NT2/D1 (cell line): ENCODE measurements at regions not wholly inside any gene's neighbourhood (a gene's known extent, or its start where the extent isn't known, plus 50 kb on each side); places are given as distances from the start of the nearest gene placed in this dataset.

Experiments
- DNase-seq: peaks from one replicate; pipeline ENCODE4 v3.0.0-alpha.2; 2011; ENCODE audit warnings: low read depth, low spot score
- H3K27me3 ChIP-seq: 2 replicates; pipeline ENCODE4 v1.6.0; 2011; ENCODE audit warnings: mild to moderate bottlenecking; ENCODE audit not compliant: insufficient read length, insufficient read depth
- H3K36me3 ChIP-seq: 2 replicates; pipeline ENCODE4 v1.6.1; 2011; ENCODE audit warnings: mild to moderate bottlenecking, low read length, mixed read lengths; ENCODE audit not compliant: insufficient read depth, insufficient read length
- H3K4me1 ChIP-seq: 2 replicates; pipeline ENCODE4 v1.5.1; 2011; ENCODE audit not compliant: insufficient read depth, insufficient read length
- H3K4me3 ChIP-seq: 2 replicates; pipeline ENCODE4 v1.5.1; 2011; ENCODE audit warnings: low read depth; ENCODE audit not compliant: insufficient read length
- H3K9ac ChIP-seq: 2 replicates; pipeline ENCODE4 v1.6.0; 2011; ENCODE audit warnings: low read depth; ENCODE audit not compliant: insufficient read length
- H3K9me3 ChIP-seq: 2 replicates; pipeline ENCODE4 v1.5.1; 2011; ENCODE audit warnings: mild to moderate bottlenecking, low read length; ENCODE audit not compliant: insufficient read depth
- SUZ12 ChIP-seq: IDR thresholded peaks from 2 replicates; pipeline ENCODE4 v1.6.1; 2011; ENCODE audit not compliant: insufficient read length, insufficient read depth; ENCODE audit errors: extremely low read depth
- YY1 ChIP-seq: IDR thresholded peaks from 2 replicates; pipeline ENCODE4 v1.6.1; 2011; ENCODE audit not compliant: insufficient read length, insufficient read depth
- ZNF274 ChIP-seq: IDR thresholded peaks from 2 replicates; pipeline ENCODE4 v1.6.1; 2011; ENCODE audit warnings: mild to moderate bottlenecking, low read depth, low read length

DNA sequence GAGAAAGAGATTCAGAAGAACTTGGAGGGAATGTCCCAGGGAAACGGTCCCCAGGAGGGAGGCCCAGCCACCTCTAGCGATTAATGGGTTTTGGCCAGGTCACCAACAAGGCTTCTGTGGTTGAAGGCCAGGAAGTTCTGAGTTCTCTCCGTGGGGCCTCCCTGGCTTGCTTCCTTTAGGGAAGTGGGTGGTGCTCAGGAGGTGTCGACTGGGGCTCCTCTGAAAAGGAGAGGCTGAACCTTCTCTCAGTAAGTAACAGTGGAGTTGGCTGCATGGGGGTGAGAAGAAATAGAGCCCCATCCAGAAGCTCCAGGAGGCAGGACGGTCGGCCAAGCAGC lies 77.1 kb upstream of the GSE1 start:
- no peak for TF ChIP-seq ZNF274
- H3K9ac ChIP-seq: no peak overlapping the region
- no peak for DNase-seq
- no peaks in the 10 kb centered on the region for H3K36me3 ChIP-seq
- H3K4me1 ChIP-seq: peaks cover 18% of the 10 kb centered on the region
- H3K9me3 ChIP-seq: peaks cover 20% of the 10 kb centered on the region
- H3K4me3 ChIP-seq: no peak overlapping the region
- H3K27me3 ChIP-seq: peaks cover 4% of the 10 kb centered on the region

DNA sequence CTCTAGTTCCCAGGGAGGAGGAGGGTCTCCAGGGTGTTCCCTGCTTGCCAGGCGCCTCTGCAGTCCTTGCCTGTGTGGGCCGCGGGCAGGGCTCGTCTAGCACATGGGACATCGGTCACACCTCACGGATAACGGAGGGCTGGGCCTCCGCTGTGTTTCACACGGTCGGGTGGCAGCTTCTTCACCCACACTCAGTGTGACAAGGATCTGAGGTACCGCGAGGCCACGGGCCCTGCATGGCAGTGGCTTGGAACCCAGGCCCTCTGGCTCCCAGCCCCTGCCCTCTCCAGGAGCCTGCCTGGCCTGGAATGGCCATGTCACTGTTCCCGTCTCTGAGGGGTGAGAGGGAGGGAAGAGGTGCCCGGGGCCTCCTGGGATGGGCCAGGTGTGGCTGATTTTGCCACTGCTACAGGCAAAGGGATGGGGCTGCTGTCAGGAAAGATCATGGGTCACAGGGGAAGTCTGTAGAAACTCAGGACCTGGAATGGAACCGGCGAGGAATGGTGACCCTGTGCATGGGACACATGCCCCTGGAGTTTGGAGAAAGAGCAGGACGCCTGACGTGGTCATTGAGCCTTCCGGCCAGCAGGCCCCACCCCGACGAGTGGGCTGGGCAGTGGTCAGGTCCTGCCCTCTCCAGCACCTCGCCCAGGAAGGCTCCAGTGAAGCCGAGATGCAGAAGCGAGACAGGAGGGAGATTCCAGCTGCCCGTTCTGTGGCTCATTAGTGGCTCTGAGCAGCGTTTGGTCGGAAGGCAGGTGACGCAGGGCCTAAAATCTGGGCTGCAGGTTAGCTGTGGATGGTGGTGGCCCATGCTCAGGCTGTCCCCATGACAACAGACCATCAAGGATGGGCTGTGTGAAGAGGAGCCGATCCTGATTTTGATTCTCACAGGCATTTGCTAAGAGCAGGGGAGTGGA lies 76.5 kb upstream of the GSE1 start:
- Histone ChIP-seq H3K9ac (no peak overlapping the region), H3K36me3 (no peaks in the 10 kb centered on the region), H3K4me1 (peaks cover 21% of the 10 kb centered on the region), H3K9me3 (peaks cover 20% of the 10 kb centered on the region), H3K27me3 (peaks cover 4% of the 10 kb centered on the region), H3K4me3 (no peak overlapping the region)
- no peak for DNase-seq
- TF ChIP-seq SUZ12 (no peak), ZNF274 (no peak), YY1 (no peak)

DNA sequence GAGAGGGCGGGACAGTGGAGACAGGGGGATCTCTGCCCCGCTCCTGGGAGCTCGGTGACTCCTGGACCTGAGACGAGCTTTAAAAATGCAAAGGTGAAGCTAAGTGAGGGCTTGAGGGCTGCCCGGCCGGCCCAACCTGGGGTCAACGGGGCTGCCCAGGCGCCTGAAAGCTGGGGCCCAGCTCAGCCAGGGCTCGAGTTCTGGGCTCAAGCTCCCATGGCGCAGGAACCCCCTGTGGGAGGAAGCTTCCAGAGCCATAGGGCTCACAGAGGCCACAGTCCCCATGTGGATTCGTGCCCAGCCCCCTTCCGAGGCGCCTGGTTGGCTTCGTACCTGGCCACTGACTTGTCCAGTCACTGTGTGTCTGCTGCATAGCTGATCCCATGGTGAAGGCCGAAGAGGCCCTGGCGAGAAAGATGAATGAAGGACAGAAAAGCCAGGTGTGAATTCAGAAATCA lies 75.8 kb upstream of the GSE1 start:
- Histone ChIP-seq H3K9ac (peak overlapping the region; percentile 42), H3K4me3 (no peak overlapping the region), H3K9me3 (peaks cover 20% of the 10 kb centered on the region), H3K36me3 (no peaks in the 10 kb centered on the region), H3K27me3 (peaks cover 4% of the 10 kb centered on the region), H3K4me1 (peaks cover 26% of the 10 kb centered on the region)
- TF ChIP-seq ZNF274 (no peak), YY1 (no peak), SUZ12 (no peak)
- DNase-seq: no peak

DNA sequence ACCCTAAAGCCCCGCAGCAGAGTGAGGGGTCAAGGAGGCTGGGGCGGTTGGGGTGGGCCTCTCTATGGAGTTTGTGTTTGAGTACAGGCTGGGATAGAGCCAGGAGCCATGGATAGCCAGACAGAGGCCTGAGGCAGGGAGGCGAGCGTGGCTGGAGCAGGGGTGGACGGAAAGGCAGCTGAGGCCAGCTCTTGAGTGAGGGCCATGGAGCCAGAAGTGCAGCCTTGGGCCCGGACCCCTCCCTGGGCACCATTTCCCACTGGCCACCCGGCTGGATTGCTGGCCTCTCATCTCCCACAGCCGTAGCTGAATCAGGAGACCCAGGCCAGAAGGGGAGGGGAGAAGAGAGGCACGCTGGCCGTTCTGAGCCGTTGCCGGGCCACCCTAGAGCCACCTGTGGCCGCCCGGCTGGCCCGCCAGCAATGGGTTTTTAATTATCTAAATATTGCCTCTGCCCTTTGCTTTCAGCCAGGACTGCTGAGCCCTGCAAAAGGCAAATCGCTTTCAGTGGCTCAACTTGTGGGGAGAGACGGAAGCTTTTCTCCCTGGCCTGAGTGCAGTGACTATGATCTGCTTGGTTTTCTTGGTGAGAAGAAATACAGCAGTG lies 75.2 kb upstream of the GSE1 start:
- Histone ChIP-seq H3K27me3 (peaks cover 4% of the 10 kb centered on the region), H3K36me3 (no peaks in the 10 kb centered on the region), H3K9me3 (peaks cover 20% of the 10 kb centered on the region), H3K9ac (peak overlapping the region; percentile 33), H3K4me1 (peaks cover 29% of the 10 kb centered on the region), H3K4me3 (no peak overlapping the region)
- TF ChIP-seq SUZ12 (no peak), YY1 (no peak), ZNF274 (no peak)
- DNase-seq: no peak

DNA sequence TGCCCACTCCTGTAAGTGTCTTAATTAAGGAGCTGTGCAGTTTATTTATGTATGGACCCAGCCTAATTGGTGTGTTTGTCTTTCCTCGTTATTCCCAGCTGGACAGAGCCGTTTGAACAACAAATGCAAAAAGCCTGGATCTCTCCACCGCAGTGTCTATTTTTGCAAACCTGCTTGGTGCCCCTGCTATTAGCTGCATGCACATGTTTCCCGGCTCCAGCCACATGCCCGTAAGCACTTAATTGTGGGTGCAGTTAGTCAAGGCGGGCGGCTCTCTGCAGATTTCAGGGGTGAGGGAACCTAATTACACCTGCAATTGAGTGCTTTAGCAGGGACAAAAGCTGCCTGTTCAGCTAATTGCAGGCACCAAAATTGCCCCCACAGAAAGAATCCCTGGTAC lies 74.0 kb upstream of the GSE1 start:
- no peak overlapping the region for H3K4me3 ChIP-seq
- peaks cover 20% of the 10 kb centered on the region for H3K9me3 ChIP-seq
- TF ChIP-seq SUZ12 (no peak), YY1 (no peak), ZNF274 (no peak)
- no peaks in the 10 kb centered on the region for H3K36me3 ChIP-seq
- H3K27me3 ChIP-seq: peaks cover 4% of the 10 kb centered on the region
- peaks cover 28% of the 10 kb centered on the region for H3K4me1 ChIP-seq
- no peak for DNase-seq
- no peak overlapping the region for H3K9ac ChIP-seq

DNA sequence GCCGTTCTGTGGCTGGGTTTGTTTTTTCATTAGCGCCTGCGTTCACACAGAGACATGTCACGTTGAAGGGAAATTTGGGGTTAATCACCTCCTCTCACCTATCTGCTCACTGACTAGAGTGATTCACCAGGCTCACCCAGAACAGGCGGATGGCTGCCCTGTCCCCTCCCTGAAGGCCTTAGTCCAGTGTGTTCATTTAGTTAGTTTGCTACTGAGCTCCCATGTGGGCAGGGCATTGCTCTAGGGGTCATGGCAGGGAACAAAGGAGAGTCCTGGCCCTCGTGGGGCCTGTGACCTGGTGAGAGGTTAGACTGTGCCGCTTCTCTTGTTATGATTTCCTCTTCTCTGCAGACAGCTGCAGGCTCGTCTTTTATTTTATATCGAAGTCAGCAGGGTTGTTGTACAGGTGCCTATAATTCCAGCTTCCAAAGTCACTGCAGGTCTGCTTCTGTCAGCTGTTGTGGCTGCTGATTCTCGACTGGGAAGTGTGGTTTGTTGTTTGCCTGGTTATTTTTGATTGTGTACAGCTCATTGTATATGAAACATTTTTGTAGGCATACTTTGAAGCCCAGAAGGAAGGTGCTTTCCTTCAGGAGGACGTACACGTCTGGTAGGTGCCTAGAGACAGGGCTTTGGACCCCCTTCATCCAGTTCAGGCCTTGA lies 73.4 kb upstream of the GSE1 start:
- DNase-seq: no peak
- Histone ChIP-seq H3K27me3 (peaks cover under 1% of the 10 kb centered on the region), H3K4me1 (peaks cover 28% of the 10 kb centered on the region), H3K4me3 (no peak overlapping the region), H3K9ac (no peak overlapping the region), H3K9me3 (peaks cover 20% of the 10 kb centered on the region), H3K36me3 (no peaks in the 10 kb centered on the region)
- TF ChIP-seq SUZ12 (no peak), ZNF274 (no peak), YY1 (no peak)

DNA sequence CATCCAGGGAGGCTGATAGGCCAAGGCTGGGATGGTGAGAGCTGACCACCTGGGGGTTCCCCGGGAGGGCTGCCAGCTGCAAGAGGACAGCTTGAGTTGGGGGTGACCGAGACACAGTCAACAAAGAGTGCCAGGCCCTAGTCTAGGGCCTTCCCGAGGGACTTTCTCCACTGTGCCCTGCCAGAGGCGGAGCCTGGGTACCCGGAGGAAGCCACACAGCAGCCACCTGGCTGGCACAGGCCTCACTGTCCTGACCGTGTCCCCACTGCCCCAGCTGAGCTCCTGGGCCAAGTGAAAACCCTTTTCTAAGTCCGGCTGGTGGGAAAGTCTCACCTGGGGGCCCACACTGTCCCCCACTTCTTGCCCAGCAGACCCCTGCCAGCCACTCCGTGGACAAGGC lies 71.9 kb upstream of the GSE1 start:
- TF ChIP-seq ZNF274: no peak
- TF ChIP-seq SUZ12: no peak
- no peak for TF ChIP-seq YY1
- no peaks in the 10 kb centered on the region for H3K27me3 ChIP-seq
- peaks cover 22% of the 10 kb centered on the region for H3K4me1 ChIP-seq
- no peak overlapping the region for H3K4me3 ChIP-seq
- no peak for DNase-seq
- peaks cover 20% of the 10 kb centered on the region for H3K9me3 ChIP-seq
- H3K36me3 ChIP-seq: no peaks in the 10 kb centered on the region
- H3K9ac ChIP-seq: peak overlapping the region; percentile 4
